HepG2 (cell line): ENCODE measurements at regions not wholly inside any gene's neighbourhood (a gene's known extent, or its start where the extent isn't known, plus 50 kb on each side); places are given as distances from the start of the nearest gene placed in this dataset.

Experiments
- ATAC-seq: fragments of 200-7000 bp; cut with Tn5 transposase; 3 replicates; pipeline ENCODE4 v1.9.1; 2020; ENCODE audit warnings: mild to moderate bottlenecking, moderate library complexity
- BruUV-seq: library from RNA; stranded (reverse); fragments of 400-500 nt; replicated peaks from 2 replicates; lab custom pipeline; 2021; lab: Mats Ljungman, UMichigan
- CTCF ChIA-PET: fragments of 300-600 bp; formaldehyde crosslinking; extraction: SDS; loops from one replicate; lab custom pipeline; 2021; ENCODE audit warnings: low total read pairs, inconsistent platforms, low intra/inter-chr PET ratio; lab: Yijun Ruan, JAX
- POLR2A ChIA-PET: fragments of 350-600 bp; sonication (Branson Sonifier 250); formaldehyde crosslinking; loops from one replicate; lab custom pipeline; 2020; ENCODE audit warnings: antibody characterized with exemption, inconsistent platforms; lab: Yijun Ruan, JAX
- DNase-seq: peaks from one replicate; pipeline ENCODE4 v3.0.0-alpha.2; 2015; ENCODE audit warnings: low spot score
- FAIRE-seq: peaks from 3 replicates; lab custom pipeline; 2011; peaks lifted over from hg19 to GRCh38; lab: Jason Lieb, UNC
- H2AFZ ChIP-seq: one replicate; pipeline ENCODE4 v1.6.1; 2011; ENCODE audit warnings: low read length, inconsistent platforms
- H3K27ac ChIP-seq: fragments of 300-600 bp; 3 replicates; pipeline ENCODE4 v1.8.0; 2011; ENCODE audit warnings: mixed run types, mild to moderate bottlenecking, mixed read lengths, low read length, inconsistent platforms; ENCODE audit not compliant: insufficient read depth; ENCODE audit errors: extremely low read length
- H3K27me3 ChIP-seq, 2 experiments: fragments of 200-600 bp in 1 of 2; 2 replicates in 1 of 2; 3 replicates in 1 of 2; pipeline versions ENCODE4 v1.6.0 to v1.8.0; 2011; ENCODE audit warnings: low read length in 2 of 2, mild to moderate bottlenecking in 2 of 2, moderate library complexity in 2 of 2, inconsistent platforms in 1 of 2; ENCODE audit not compliant: insufficient read depth in 2 of 2, control insufficient read depth in 1 of 2
- H3K36me3 ChIP-seq, 2 experiments: fragments of 200-600 bp in 1 of 2; replicated peaks in 1 of 2; 2 replicates in 1 of 2; 3 replicates in 1 of 2; pipeline versions ENCODE4 v1.5.1 to v1.8.0; 2011; ENCODE audit warnings: low read length in 2 of 2, inconsistent platforms in 1 of 2; ENCODE audit not compliant: insufficient read depth in 2 of 2, control insufficient read depth in 1 of 2
- H3K4me1 ChIP-seq: 2 replicates; pipeline ENCODE4 v1.5.1; 2012; ENCODE audit warnings: low read length, inconsistent platforms; ENCODE audit not compliant: insufficient read depth
- H3K4me2 ChIP-seq: 2 replicates; pipeline ENCODE4 v1.6.0; 2011; ENCODE audit warnings: low read depth, low read length, inconsistent platforms
- H3K4me3 ChIP-seq, 3 experiments: fragments of 200-600 bp in 1 of 3; sonication (generic), shearing (Covaris generic) in 1 of 3; replicated peaks in 1 of 3; 2 replicates each; pipeline ENCODE4 v1.5.1; 2011 to 2016; ENCODE audit warnings: low read length in 3 of 3, inconsistent platforms in 2 of 3, low read depth in 2 of 3, mild to moderate bottlenecking in 2 of 3, control low read depth in 1 of 3, mixed read lengths in 1 of 3; ENCODE audit not compliant: insufficient read depth in 1 of 3
- H3K79me2 ChIP-seq: one replicate; pipeline ENCODE4 v1.6.1; 2011; ENCODE audit warnings: low read length, inconsistent platforms; ENCODE audit not compliant: insufficient read depth
- H3K9ac ChIP-seq: 2 replicates; pipeline ENCODE4 v1.6.0; 2011; ENCODE audit warnings: mild to moderate bottlenecking, low read depth, low read length, inconsistent platforms; ENCODE audit not compliant: insufficient read depth
- H3K9me3 ChIP-seq: 2 replicates; pipeline ENCODE4 v1.5.1; 2012; ENCODE audit warnings: mild to moderate bottlenecking, low read length
- H4K20me1 ChIP-seq: 2 replicates; pipeline ENCODE4 v1.6.0; 2011; ENCODE audit warnings: inconsistent platforms, mild to moderate bottlenecking, low read length, moderate library complexity; ENCODE audit not compliant: insufficient read depth
- DZIP1 ChIP-seq: sonication (generic); formaldehyde crosslinking; IDR thresholded peaks from 2 replicates; pipeline ENCODE4 v1.5.0; 2020; ENCODE audit warnings: mild to moderate bottlenecking, missing genetic modification reagents
- NFAT5 ChIP-seq: sonication (generic); formaldehyde crosslinking; IDR thresholded peaks from 2 replicates; pipeline ENCODE4 v1.4.0; 2020; ENCODE audit warnings: missing genetic modification reagents
- NFYB ChIP-seq: sonication (generic); formaldehyde crosslinking; IDR thresholded peaks from 2 replicates; pipeline ENCODE4 v1.4.0; 2020; ENCODE audit warnings: missing genetic modification reagents
- SMC3 ChIP-seq: IDR thresholded peaks from 2 replicates; pipeline ENCODE4 v1.6.1; 2011; ENCODE audit warnings: low read length, improper control_type of control experiment
- SOX5 ChIP-seq: IDR thresholded peaks from 2 replicates; pipeline ENCODE4 v1.6.1; 2016; ENCODE audit warnings: borderline replicate concordance
- ZNF543 ChIP-seq: sonication (generic); formaldehyde crosslinking; IDR thresholded peaks from 2 replicates; pipeline ENCODE4 v1.4.0; 2020; ENCODE audit warnings: mild to moderate bottlenecking, missing genetic modification reagents
- ZSCAN9 ChIP-seq: IDR thresholded peaks from 2 replicates; pipeline ENCODE4 v1.6.1; 2016; ENCODE audit warnings: borderline replicate concordance
- WGBS: methylation state at CpG from one replicate; pipeline ENCODE4 v1.1.6; 2017; ENCODE audit warnings: low lambda C conversion rate; 5-methylcytosine and 5-hydroxymethylcytosine counted together
- in situ Hi-C: cut with HindIII; loops from 2 replicates; pipeline ENCODE4 v1.10.0; 2017; ENCODE audit warnings: low pct_unique_long_range_greater_than_20kb; ENCODE audit not compliant: extremely low pct_ligation_motif_present
- intact Hi-C: fragments of 100-400 bp; cut with micrococcal nuclease; formaldehyde crosslinking; loops from one replicate; pipeline ENCODE4 v1.10.0; 2022; ENCODE audit not compliant: unreplicated experiment

- TF ChIP-seq NFAT5 (CRISPR knock-in tag) (no peak), NFYB (CRISPR knock-in tag) (no peak), DZIP1 (no peak)
Observed at GRCh38 chr6:67986694-67987232, 648.3 kb upstream of the ADGRB3 start (continued).

DNA sequence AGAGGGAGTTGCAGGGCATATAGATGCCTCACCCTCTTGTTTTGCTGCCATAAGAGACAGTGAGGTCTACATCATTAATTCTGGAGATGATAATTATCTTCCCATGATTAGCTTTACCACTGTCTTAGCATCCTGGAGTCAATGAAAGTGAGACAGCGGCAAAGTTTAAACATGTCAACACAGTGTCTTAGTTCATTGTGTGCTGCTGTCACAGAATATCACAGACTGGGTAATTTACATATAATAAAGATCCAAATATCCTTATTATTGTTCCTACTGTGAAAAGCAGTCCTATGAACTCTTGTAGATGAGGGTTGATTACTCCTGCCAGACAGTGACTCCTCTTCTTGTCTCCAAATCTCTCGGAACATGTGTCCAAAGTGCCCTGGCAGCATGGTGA, 658.6 kb upstream of the ADGRB3 start:
- WGBS: 4% methylated on average over 2 of the region's 2 CpGs
- CTCF ChIA-PET: no interaction called here

More for the DNA sequence above, 658.6 kb upstream of the ADGRB3 start:
- H2AFZ ChIP-seq: no peak overlapping the region
- intact Hi-C loops: no loop called here
- no peaks in the 10 kb centered on the region for H3K4me1 ChIP-seq
- H3K4me2 ChIP-seq: no peak overlapping the region
- DNase-seq (no peak), FAIRE-seq (no peak), ATAC-seq (no peak)
- H4K20me1 ChIP-seq: no peaks in the 10 kb centered on the region
- no TSS peak for BruUV-seq
- H3K4me3 ChIP-seq: no peak overlapping the region
- H3K79me2 ChIP-seq: no peaks in the 10 kb centered on the region
- POLR2A ChIA-PET: no interaction called here
- H3K27ac ChIP-seq: no peak overlapping the region
- H3K27me3 ChIP-seq: no peaks in the 10 kb centered on the region
- no peaks in the 10 kb centered on the region for H3K9me3 ChIP-seq
- no peak overlapping the region for H3K9ac ChIP-seq
- TF ChIP-seq ZSCAN9: no peak
- no peak for TF ChIP-seq ZNF543 (CRISPR knock-in tag)
- TF ChIP-seq SOX5 (CRISPR knock-in tag): no peak
- TF ChIP-seq SMC3: no peak
- H3K36me3 ChIP-seq: no peaks in the 10 kb centered on the region
- in situ Hi-C loops: no loop called here
